ENCODE measurements at regions not wholly inside any gene's neighbourhood (a gene's known extent, or its start where the extent isn't known, plus 50 kb on each side); places are given as distances from the start of the nearest gene placed in this dataset.

GRCh38 chr11:34564406-34564805 is 50.8 kb upstream of the ELF5 start:
- peaks cover 15% of the 10 kb centered on the region for H3K27me3 Mint-ChIP-seq
- H3K4me3 Mint-ChIP-seq, result no peak overlapping the region
- no peaks in the 10 kb centered on the region for H3K9me3 Mint-ChIP-seq
- no peak overlapping the region for H3K27ac Mint-ChIP-seq
- H3K4me1 Mint-ChIP-seq, result no peaks in the 10 kb centered on the region
- no peaks in the 10 kb centered on the region for H3K36me3 Mint-ChIP-seq (ENCODE audit: low read depth)
- DNase-seq, result no peak
- POLR2A ChIA-PET, result no interaction called here
- CTCF ChIA-PET, result interaction anchor here (1.8 kb wide), 1 partner anchor 8 kb away, joined by 4 read pairs; no protein-coding TSS in a partner anchor

- peaks cover 14% of the 10 kb centered on the region for H3K27me3 Mint-ChIP-seq
- POLR2A ChIA-PET, result no interaction called here
- H3K9me3 Mint-ChIP-seq, result no peaks in the 10 kb centered on the region
- no peak overlapping the region for H3K27ac Mint-ChIP-seq
- H3K4me1 Mint-ChIP-seq, result no peaks in the 10 kb centered on the region
- CTCF ChIA-PET, result interaction anchor here (1.8 kb wide), 1 partner anchor 8 kb away, joined by 4 read pairs; no protein-coding TSS in a partner anchor
- DNase-seq, result no peak
- H3K36me3 Mint-ChIP-seq (ENCODE audit: low read depth), result no peaks in the 10 kb centered on the region
- no peak overlapping the region for H3K4me3 Mint-ChIP-seq
Measured at GRCh38 chr11:34564807-34565241, 51.2 kb upstream of the ELF5 start.

- Mint-ChIP-seq H3K9me3 (no peaks in the 10 kb centered on the region), H3K4me1 (no peaks in the 10 kb centered on the region), H3K27ac (no peak overlapping the region), H3K4me3 (no peak overlapping the region), H3K36me3 (ENCODE audit: low read depth) (no peaks in the 10 kb centered on the region), H3K27me3 (peaks cover 20% of the 10 kb centered on the region)
- ChIA-PET CTCF (interaction anchor here (1.8 kb wide), 1 partner anchor 9 kb away, joined by 4 read pairs; no protein-coding TSS in a partner anchor), POLR2A (no interaction called here)
- no peak for DNase-seq
Measured at GRCh38 chr11:34565417-34566207, 52.0 kb upstream of the ELF5 start.

- CTCF ChIA-PET, result interaction anchor here (1.8 kb wide), 1 partner anchor 10 kb away, joined by 4 read pairs; no protein-coding TSS in a partner anchor
- POLR2A ChIA-PET, result no interaction called here
- no peaks in the 10 kb centered on the region for H3K9me3 Mint-ChIP-seq
- peaks cover 20% of the 10 kb centered on the region for H3K27me3 Mint-ChIP-seq
- no peak overlapping the region for H3K27ac Mint-ChIP-seq
- no peak overlapping the region for H3K4me3 Mint-ChIP-seq
- H3K36me3 Mint-ChIP-seq (ENCODE audit: low read depth), result no peaks in the 10 kb centered on the region
- H3K4me1 Mint-ChIP-seq, result no peaks in the 10 kb centered on the region
- DNase-seq, result no peak
Measured at GRCh38 chr11:34566208-34566551, 52.6 kb upstream of the ELF5 start.

DNA sequence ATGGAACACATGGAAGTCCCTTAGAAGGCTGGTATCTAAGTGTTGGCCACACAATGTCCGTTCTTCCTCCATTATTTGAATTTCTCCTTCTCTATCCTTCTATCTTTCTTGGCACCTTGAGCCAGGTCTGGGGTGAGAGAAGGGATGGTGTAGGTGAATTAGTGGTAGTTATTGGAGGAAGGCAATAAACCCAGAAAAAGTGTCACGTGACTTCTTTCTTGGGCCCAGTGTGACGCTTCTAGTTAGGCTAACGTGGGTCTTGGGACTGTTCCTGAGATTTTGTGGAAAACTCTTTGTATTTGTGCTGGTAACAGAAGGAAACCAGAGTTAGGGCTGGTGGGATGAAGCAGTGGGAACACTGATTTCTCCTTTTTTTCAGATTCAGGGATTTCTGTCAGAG is 53.1 kb upstream of the ELF5 start:
- Mint-ChIP-seq H3K27me3 (peaks cover 21% of the 10 kb centered on the region), H3K4me3 (no peak overlapping the region), H3K4me1 (no peaks in the 10 kb centered on the region), H3K9me3 (no peaks in the 10 kb centered on the region), H3K36me3 (ENCODE audit: low read depth) (no peaks in the 10 kb centered on the region), H3K27ac (no peak overlapping the region)
- POLR2A ChIA-PET, result no interaction called here
- no peak for DNase-seq
- CTCF ChIA-PET, result no interaction called here

GRCh38 chr11:34567733-34568132 is 53.2 kb upstream of the EHF start:
- Mint-ChIP-seq H3K27me3 (peaks cover 23% of the 10 kb centered on the region), H3K4me1 (no peaks in the 10 kb centered on the region), H3K27ac (no peak overlapping the region), H3K9me3 (no peaks in the 10 kb centered on the region), H3K36me3 (ENCODE audit: low read depth) (no peaks in the 10 kb centered on the region), H3K4me3 (no peak overlapping the region)
- ChIA-PET POLR2A (no interaction called here), CTCF (no interaction called here)
- no peak for DNase-seq

- ChIA-PET POLR2A (no interaction called here), CTCF (no interaction called here)
- H3K27ac Mint-ChIP-seq, result no peak overlapping the region
Measured at GRCh38 chr11:34570584-34570983, 50.3 kb upstream of the EHF start.

More at GRCh38 chr11:34570584-34570983, 50.3 kb upstream of the EHF start:
- H3K36me3 Mint-ChIP-seq (ENCODE audit: low read depth), result no peaks in the 10 kb centered on the region
- no peak overlapping the region for H3K4me3 Mint-ChIP-seq
- H3K4me1 Mint-ChIP-seq, result no peaks in the 10 kb centered on the region
- peaks cover 34% of the 10 kb centered on the region for H3K27me3 Mint-ChIP-seq
- no peaks in the 10 kb centered on the region for H3K9me3 Mint-ChIP-seq
- DNase-seq, result no peak
